Kidney (tissue), 13 donors: ENCODE measurements at regions not wholly inside any gene's neighbourhood (a gene's known extent, or its start where the extent isn't known, plus 50 kb on each side); places are given as distances from the start of the nearest gene placed in this dataset.

Experiments used
- DNase-seq, 5 donors: peaks; one replicate each; pipeline ENCODE4 v3.0.0-alpha.2; 2013 to 2020
- FAIRE-seq: peaks from 2 replicates; lab custom pipeline; 2012; peaks lifted over from hg19 to GRCh38; lab: Jason Lieb, UNC
- H3K27ac ChIP-seq, 2 donors: one replicate each; pipeline ENCODE4 v1.7.0; 2013; ENCODE audit warnings: low read depth in 2 of 2, low read length in 2 of 2, inconsistent platforms in 1 of 2
- H3K27me3 ChIP-seq: one replicate; pipeline ENCODE4 v1.7.1; 2013; ENCODE audit warnings: low read length, inconsistent platforms; ENCODE audit not compliant: control insufficient read depth, insufficient read depth
- H3K36me3 ChIP-seq, 3 donors: one replicate each; pipeline versions ENCODE4 v1.7.0 to v1.7.1; 2013; ENCODE audit warnings: low read length in 3 of 3, control low read depth in 1 of 3, inconsistent platforms in 1 of 3; ENCODE audit not compliant: insufficient read depth in 3 of 3, control insufficient read depth in 2 of 3
- H3K4me1 ChIP-seq, 3 donors: one replicate each; pipeline versions ENCODE4 v1.7.0 to v1.7.1; 2013; ENCODE audit warnings: low read length in 3 of 3, inconsistent platforms in 1 of 3, low read depth in 1 of 3; ENCODE audit not compliant: control insufficient read depth in 2 of 3, insufficient read depth in 2 of 3
- H3K4me3 ChIP-seq, 3 donors: one replicate each; pipeline versions ENCODE4 v1.7.0 to v1.8.1; 2013; ENCODE audit warnings: low read length in 3 of 3, control low read depth in 1 of 3, inconsistent platforms in 1 of 3
- H3K9ac ChIP-seq, 3 donors: one replicate each; pipeline versions ENCODE4 v1.7.0 to v1.7.1; 2013; ENCODE audit warnings: low read length in 3 of 3, control low read depth in 1 of 3, inconsistent platforms in 1 of 3
- H3K9me3 ChIP-seq, 3 donors: one replicate each; pipeline versions ENCODE4 v1.7.0 to v1.7.1; 2013; ENCODE audit warnings: low read length in 3 of 3, control low read depth in 1 of 3, inconsistent platforms in 1 of 3; ENCODE audit not compliant: control insufficient read depth in 2 of 3, insufficient read depth in 1 of 3
- intact Hi-C: fragments of 100-400 bp; cut with DNase I; formaldehyde crosslinking; loops from one replicate; pipeline ENCODE4 v1.11.1; 2022
- TF ChIP-seq, protein P1 (sequence below): IDR thresholded peaks from 3 replicates; pipeline ENCODE4 v1.5.1; 2012; ENCODE audit warnings: mild to moderate bottlenecking, moderate library complexity, borderline replicate concordance; ENCODE audit not compliant: insufficient read depth; ENCODE audit errors: extremely low read depth
- donor health status: control.
- donor health status: control.
- donor health status: control.
- donor health status: control.
- donor health status: control.
- donor health status: DM: yes; HTN: yes; CAD: no.
- donor health status: Normal renal cell carcinoma (clear cell type).

DNA sequence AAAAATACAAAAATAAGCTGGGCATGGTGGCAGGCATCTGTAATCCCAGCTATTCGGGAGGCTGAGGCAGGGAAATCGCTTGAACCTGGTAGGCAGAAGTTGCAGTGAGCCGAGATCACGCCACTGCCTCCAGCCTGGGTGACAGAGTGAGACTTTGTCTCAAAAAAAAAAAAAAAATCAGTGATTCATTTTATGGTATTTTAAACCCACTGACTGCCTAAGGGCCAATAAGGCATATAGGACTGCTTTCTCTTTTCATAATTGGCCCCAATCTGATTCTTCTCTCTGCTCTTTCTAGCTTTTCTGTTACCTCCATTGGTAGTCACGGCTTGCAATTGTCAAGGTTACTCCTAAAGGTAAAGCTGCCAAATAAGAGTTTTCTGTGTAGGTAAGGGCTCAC lies 60.2 kb upstream of the ADGRF1 start:
- Histone ChIP-seq H3K36me3 (no peaks in the 10 kb centered on the region), H3K9ac (no peak overlapping the region), H3K4me3 (no peak overlapping the region), H3K27ac (no peak overlapping the region), H3K4me1 (no peaks in the 10 kb centered on the region), H3K27me3 (no peaks in the 10 kb centered on the region), H3K9me3 (no peaks in the 10 kb centered on the region)
- FAIRE-seq = no peak
- DNase-seq = no peak
- TF ChIP-seq, protein P1, sequence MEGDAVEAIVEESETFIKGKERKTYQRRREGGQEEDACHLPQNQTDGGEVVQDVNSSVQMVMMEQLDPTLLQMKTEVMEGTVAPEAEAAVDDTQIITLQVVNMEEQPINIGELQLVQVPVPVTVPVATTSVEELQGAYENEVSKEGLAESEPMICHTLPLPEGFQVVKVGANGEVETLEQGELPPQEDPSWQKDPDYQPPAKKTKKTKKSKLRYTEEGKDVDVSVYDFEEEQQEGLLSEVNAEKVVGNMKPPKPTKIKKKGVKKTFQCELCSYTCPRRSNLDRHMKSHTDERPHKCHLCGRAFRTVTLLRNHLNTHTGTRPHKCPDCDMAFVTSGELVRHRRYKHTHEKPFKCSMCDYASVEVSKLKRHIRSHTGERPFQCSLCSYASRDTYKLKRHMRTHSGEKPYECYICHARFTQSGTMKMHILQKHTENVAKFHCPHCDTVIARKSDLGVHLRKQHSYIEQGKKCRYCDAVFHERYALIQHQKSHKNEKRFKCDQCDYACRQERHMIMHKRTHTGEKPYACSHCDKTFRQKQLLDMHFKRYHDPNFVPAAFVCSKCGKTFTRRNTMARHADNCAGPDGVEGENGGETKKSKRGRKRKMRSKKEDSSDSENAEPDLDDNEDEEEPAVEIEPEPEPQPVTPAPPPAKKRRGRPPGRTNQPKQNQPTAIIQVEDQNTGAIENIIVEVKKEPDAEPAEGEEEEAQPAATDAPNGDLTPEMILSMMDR = no peak
- intact Hi-C loops = loop anchor here (5.0 kb wide), 1 partner anchor 205 kb away; the partner anchor contains the start of gene TNFRSF21

- TF ChIP-seq, protein P1 = no peak
- intact Hi-C loops = no loop called here
- DNase-seq (no peak), FAIRE-seq (no peak)
- H3K27ac ChIP-seq = no peak overlapping the region
- H3K4me1 ChIP-seq = peaks cover 2 to 12% (median 2%) of the 10 kb centered on the region in 3 donors
- no peaks in the 10 kb centered on the region for H3K36me3 ChIP-seq
- no peaks in the 10 kb centered on the region for H3K9me3 ChIP-seq
- H3K9ac ChIP-seq = no peak overlapping the region
- H3K27me3 ChIP-seq = no peaks in the 10 kb centered on the region
- no peak overlapping the region for H3K4me3 ChIP-seq
Measured at GRCh38 chr6:47098570-47098993, 56.5 kb upstream of the ADGRF1 start.

DNA sequence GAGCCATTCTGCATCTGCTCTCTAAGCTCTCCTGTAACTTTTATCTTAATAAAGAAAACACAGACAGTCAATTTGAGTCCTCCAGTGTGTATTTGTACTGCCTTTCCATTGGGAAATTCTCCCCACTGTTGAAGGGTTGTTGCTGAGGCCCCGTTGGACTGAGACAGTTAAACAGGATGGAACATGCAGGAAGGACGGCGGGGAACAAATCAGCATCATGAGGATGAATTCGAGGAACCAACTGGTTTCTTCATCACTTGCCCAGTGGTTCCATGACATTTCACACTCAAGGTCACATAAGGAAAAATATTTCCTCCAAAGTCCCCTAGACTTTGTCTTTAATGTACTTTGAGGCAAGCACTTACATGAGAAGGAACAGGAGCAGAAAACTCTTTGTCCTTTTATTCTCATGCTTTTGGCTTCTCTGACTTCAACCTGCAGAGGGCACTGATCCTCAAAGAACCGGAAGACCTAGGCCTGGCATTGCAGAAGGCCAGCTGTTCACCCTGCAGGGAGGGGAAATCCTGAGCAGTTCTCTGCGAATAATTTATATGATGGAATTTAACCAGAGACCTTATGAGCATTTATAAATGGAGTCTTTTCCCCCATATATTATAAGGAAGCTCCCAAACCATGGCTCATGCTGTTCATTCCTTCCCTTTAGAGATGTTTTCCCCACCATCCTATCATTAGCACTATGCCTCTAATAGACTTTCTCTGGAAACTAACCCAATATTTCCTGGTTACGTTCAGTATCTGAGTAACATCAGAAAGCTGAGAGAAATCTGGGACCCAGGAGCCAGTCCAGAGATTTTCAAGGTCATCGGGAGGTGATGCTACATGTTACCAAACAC lies 55.2 kb upstream of the ADGRF1 start:
- H3K36me3 ChIP-seq = no peaks in the 10 kb centered on the region
- TF ChIP-seq, protein P1 = peak; percentile 77
- H3K27me3 ChIP-seq = no peaks in the 10 kb centered on the region
- peak in 4 of 5 donors; percentile 79 to 94 (median 84) for DNase-seq
- no peak overlapping the region for H3K27ac ChIP-seq
- peak overlapping the region in 1 of 3 donors; percentile 2 for H3K9ac ChIP-seq
- FAIRE-seq = no peak
- no peak overlapping the region for H3K4me3 ChIP-seq
- intact Hi-C loops = no loop called here
- H3K4me1 ChIP-seq = peaks cover 2 to 13% (median 2%) of the 10 kb centered on the region in 3 donors
- no peaks in the 10 kb centered on the region for H3K9me3 ChIP-seq
